Pulmonary artery endothelial cell (primary cell): ENCODE measurements at regions not wholly inside any gene's neighbourhood (a gene's known extent, or its start where the extent isn't known, plus 50 kb on each side); places are given as distances from the start of the nearest gene placed in this dataset.
"Not testable (repeated sequence)": the region's sequence is repeated elsewhere in the genome, so short reads cannot be mapped to it uniquely, and the experiment has no call there.

ENCODE experiments used
- DNase-seq: peaks from one replicate; pipeline ENCODE4 v3.0.0-alpha.2; 2011; ENCODE audit warnings: low read depth, low spot score

DNA sequence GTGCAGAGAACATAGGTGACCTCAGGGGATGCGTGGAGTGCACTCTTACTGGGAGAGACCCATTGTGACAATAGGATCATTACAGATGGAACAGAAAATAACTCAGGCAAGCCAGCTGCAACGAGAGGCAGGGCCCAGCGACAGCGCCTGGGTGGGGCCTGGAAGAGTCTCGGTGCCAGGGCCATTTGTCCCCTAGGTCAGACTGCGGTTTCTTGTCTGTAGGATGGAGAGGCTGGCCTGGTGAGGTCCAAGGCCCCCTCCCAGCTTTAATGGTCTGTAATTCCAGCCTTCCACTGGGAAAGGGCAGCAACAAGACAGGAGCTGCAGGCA lies 208.6 kb upstream of the APCDD1 start:
- no peak for DNase-seq

DNA sequence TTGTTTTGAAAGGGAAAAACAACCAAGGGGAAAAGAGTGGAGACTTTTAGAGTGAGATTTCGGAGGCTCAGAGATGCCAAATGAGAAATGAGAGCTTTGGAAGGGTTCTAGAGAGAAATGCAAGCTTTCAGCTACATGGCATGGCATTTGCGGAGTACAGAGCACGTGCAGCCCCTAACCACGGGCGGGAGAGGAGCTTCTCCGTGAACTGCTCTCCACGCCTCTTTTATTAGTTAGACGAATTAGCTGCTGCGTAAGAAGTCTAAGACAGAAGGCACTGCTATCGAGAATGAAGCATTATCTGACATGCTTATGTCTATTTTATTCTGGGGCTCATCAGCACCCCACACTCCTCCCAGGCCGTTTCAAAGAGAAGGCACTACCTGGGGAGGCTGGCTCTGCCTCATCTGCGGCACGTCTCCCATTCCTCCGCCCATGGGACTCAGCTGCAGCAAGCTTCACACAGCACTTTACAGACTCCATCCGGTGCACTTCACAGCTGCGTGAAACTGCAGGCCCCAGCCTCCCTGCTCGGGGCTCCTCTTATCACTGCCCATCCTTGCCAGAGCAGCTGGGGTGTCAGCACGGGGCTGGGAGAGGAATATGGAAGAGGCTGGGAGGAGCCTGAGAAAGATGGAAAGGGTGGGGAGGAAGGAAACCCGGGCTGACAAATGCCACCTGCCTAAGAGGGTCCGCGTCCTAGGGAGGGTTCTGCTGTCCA lies 207.3 kb upstream of the APCDD1 start:
- DNase-seq = no peak

DNA sequence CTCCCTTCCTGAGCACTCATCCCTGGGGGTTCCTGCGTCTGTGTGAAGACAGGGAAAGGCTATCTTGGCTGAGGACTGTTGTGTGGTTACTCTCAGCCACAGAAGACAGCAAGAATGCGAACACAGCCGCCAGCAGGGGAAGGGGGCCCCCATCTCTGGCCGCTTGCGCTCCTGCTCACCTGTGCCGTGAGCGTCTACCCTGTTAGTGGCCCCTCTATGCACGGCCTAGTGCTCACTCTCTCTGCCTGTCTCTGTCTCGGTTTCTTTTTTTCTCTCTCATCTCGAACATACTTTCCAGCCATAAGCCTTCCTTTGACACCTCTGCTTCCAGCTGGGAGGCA lies 206.7 kb upstream of the APCDD1 start:
- DNase-seq = no peak

DNA sequence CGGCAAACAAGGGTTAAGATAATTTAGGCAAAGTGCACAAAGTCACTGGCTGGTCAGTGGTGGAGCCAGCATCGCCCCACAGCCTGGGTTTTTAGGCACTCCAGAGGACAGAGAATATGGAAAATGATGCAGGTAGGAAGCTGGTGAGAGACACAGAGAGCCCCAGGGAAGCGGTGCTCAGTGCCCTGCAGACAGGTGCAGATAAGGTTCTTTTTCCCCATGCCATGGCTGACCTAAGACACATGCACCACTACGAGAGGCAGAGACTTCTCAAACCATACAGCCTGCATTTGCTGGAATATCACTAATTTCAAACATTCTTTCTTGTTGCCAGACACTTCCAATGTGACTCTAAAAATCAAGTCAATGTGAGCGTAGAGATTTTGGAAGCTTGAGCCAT lies 205.7 kb upstream of the APCDD1 start:
- DNase-seq = no peak

DNA sequence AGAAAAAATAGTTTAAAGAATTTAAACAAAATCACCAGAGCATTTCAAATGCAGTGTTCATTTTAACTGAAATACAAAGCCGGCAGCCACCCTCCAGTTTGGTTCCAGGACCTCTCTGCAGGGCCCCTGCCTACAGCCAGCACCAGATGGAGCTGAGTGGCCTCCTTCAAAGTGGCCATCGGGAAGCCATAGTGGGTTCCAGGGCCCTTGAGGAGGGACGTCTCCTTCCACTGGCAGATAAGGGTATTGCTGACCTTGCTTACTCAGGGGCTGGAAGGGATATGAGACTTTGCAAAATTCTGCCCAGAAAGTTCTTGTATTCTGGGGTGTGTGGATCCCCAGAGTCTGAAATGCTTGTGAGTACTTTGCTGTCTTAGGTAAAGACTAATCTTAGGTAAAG lies 205.2 kb upstream of the APCDD1 start:
- DNase-seq = no peak

DNA sequence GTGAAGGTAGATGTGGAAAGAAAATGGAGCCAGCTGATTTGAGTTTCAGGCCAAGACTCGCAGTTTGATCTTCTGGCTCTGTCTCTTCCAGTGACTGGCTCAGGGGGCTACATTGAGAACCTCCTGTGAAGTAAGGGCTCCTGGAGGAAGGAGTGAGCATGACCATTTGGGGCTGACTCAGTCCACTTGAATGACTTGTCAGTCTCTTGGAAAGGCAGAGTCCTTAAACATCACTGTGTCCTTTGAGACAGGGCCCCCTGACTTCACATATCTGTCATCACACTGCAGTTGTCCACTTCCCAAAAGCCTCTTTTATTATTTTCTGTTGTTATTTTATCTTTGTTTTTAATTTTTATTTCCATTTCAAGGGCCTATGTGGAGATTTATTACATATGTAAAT lies 204.6 kb upstream of the APCDD1 start:
- no peak for DNase-seq

DNA sequence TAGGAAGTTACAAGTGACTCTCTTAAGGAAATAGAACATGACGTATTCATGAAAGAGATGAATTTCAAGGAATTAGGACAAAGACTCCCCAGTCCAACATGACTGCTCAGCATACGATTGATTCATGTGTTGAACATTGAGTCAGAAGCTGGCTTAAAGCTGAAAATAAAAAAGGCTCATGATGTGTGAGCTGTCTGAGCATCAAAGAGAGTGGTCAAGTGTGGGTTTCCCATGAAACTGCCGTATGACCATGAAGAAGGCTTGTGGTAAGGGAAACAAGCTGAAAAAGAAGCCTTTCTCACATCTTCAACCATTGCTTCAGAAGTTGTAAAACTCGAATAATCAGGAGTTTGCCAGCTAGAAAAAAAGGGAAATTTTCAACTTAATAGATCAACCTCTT lies 201.9 kb upstream of the APCDD1 start:
- DNase-seq = no peak

DNA sequence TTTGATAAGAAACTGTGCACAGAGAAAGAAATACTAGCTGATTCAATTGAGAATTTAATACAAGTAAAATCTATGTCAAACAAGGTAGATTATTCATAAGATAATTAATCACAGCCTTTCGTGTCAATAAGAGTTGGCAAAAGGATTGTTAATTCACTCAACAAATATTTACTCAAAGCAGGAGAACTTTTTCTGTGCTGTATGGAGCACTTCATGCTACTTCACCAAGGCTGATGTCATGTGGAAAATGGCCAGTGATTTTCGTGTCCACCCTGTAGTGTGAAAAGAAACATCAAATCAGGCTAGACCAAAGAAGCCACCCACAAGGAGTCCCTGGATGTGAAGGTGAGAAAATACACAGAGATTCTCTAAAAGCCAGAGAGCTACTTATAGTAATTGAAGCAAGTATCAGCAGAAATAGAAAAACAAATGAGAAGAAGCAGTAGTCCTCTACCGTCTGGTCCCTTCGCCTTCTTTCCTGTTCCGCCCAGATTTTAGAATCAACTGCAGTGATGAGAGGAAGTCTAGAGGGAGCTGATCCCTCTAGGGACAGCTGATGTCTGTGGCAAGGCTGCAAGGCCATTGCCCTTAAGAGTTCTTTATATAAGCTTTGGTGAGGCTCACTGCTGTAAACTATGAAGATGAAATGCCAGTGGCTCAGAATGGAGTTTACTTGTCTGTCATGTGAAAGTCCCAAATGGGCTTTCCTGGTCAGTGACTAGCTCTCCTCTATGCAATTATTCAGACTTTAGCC lies 201.3 kb upstream of the APCDD1 start:
- DNase-seq = no peak

DNA sequence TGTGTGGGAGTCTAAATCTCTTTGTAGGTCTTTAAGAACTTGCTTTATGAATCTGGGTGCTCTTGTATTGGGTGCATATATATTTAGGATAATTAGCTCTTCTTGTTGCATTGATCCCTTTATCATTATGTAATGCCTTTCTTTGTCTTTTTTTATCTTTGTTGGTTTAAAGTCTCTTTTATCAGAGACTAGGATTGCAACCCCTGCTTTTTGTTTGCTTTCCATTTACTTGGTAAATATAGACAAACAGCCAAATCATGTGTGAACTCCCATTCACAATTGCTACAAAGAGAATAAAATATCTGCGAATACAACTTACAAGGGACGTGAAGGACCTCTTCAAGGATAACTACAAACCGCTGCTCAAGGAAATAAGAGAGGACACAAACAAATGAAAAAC lies 198.2 kb upstream of the APCDD1 start:
- DNase-seq = not testable (repeated sequence)

DNA sequence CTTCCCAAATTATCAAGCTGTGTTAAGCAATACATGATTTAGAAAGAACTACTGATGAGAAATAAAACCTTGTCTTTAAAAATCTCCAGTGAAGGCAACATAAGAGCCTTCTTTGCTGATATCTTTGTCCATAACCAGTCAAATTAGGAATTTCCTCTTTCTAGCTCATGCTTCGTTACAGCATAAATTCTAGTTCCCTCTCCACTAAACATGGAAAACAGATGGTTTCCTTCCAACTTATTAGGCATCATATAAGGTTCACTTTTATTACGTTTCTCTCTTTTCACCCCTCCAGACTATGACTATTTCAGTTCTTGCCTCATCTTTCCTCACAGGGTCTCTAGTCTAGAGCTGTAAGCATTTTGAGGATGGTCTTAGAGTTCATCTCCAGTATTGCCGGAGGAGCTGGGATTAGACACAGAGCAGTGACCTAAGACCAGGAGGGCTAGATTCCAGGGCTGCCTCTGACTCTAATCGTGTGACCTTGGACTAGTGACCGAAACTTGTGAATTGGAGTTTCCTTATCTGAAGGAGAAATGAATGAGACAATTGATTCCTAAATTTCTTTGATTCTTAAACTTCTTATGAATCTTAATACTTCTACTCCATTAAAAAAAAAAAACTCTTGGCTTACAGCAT lies 195.5 kb upstream of the APCDD1 start:
- DNase-seq = no peak

DNA sequence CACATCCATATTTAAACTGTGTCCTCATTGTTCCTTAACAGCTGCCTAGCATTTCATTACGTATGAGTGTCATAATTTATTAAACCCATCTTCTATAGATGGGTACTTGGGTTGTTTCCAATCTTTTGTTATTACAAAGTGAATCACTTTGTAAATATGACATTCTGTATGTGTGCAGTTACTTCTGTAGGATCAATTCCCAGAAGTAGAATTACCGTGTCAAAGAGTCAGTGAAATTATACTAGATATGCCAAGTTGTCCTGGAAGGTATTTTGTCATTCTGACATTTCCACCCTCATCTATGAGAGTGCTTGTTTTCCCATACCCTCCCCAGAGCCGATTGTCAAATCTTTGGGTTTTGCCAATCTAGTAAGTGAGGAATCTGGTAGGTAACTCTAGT lies 194.5 kb upstream of the APCDD1 start:
- DNase-seq = no peak

DNA sequence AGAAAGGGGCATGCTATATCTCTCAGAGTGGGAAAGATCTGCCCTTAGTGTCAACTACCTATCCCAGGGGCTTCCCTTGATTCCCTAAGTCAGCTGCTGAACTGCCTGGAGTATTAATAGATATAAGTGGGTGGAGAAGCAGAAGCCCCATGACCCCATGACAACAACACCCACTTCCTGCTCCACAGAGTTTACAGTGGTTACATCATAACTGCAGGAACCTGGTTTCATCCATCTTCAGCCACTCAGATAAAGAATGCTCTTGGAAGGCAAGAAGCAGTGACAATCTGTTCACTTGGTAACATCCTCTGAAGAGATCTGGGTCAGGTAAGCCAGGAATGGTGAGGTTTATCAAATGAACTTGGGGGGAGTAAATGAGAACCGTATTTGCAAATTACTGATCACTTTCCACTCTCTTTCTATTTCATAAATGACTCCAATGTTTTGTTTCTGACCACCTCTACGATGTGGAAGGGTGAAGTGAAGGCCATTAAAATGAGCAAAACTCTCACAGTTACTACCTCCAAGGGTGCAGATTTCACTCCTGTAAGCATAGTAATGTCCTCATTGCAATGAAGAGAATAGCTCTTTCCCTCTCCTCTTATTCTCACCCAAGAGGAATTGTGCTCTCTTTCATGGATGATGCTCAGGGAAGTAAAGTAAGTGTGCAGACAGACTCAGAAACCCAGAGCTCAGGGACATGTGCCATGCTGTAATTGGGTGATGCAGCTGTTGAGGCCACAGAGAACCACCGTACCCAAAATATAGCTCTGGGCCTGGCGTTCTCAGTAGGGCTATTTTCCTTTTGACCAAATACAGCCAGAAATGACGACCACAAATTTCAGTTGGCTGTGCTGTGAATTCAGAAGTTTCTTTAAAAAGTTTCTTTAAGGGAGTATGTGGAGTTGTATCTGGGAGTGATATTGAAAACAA lies 192.8 kb upstream of the APCDD1 start:
- no peak for DNase-seq

DNA sequence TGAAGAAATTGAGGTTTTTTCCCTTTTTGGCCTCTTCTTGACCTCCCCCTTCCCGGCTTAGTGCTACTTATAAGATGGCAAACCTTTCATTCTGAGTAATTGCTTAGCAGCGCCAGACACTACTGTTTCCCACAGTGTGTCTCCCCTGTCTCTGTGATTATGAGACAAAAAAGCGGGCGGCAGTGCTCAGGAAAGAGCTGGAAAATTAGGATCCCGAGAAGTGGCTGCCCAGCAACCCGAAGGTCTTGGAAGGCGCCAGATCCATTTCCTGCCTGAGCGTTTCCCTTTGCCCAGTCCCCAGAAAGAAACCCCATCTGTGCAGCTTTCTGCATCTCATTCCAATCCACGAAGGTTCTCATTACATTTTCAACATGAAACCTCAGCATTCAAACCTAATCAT lies 191.9 kb upstream of the APCDD1 start:
- no peak for DNase-seq

DNA sequence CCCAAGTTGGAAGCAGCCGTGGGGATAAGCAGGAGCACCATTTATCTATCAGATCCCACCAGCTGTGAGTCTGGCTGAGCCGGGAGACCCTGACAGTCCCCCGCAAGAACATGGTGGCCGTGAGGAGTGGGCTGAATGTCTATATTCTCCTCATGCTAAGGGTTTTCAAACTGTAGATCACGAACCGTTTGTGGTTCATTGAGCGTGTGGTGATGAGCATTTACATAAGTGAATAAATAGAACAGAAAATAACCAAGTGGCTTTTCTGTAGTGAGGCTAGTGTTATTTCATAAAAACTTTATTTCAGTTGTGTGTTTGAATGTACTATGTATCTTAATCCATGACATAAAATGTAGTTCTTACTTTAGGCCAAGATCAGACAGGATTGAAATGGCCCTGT lies 190.2 kb upstream of the APCDD1 start:
- DNase-seq = no peak

DNA sequence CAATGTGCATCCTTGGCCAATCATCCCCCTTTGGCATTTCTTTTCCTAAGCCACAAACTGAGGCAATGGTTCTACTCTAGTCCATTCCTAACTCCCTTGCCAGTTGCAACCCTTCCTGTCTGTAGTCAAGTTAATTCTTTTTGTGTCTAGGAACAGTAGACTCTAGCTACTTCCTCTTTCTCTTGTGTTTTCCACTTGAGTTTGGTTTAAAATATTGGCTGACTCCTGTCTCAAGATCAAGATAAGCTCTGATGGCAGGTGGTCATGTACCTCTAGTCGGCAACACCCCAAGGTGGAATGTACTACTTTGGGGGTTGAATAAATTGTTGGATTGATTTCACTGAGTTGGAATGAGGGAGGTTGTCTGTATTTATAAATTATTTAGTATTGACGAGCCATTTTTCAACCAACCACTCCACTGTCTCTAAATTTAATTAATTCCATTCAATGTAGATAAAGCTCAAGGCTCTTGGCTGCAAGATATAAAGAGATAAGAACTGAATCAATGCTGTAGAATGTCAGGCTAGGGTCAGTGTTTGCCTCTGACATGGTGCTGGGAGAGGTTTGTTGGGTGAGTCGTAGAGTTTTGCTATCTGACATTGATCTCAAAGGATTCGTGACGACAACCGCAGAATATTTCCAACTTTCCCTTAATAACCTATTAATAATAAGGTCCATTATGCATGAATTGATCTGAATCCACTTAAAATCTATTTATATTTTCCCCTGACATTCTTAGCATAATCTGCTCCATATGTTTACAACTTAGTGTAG lies 188.7 kb upstream of the APCDD1 start:
- no peak for DNase-seq

DNA sequence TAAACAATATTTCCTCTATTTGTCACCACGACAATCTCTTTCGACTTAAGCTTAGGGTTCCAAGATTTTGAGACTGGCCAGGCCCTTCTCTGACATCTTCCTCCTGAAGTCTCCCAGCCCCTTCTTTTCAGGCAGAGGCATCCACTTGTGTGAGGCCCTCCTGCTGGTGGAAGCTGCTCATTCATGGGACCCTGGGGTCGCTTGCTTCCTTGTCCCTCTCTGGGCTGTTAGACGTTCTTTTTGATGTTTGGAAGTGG lies 188.2 kb upstream of the APCDD1 start:
- no peak for DNase-seq

DNA sequence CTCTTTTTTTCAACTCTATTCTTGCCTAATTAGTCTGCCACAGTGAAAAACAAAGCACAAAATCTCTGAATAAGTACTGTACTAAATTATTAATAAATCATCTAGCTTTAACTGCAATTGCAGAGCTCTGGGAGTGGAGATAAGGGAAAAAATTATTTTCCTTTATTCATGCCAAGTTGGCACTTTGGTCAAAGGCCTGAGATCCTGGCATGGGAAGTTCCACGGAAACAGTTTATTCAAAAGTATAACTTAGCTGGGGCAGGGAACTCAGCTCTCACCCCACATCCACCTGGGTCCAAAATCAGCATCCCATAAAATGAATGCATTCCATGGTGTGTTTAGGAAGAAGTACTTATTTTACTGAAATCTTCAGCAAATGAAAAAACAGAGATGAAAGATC lies 185.2 kb upstream of the APCDD1 start:
- peak; percentile 17 for DNase-seq

DNA sequence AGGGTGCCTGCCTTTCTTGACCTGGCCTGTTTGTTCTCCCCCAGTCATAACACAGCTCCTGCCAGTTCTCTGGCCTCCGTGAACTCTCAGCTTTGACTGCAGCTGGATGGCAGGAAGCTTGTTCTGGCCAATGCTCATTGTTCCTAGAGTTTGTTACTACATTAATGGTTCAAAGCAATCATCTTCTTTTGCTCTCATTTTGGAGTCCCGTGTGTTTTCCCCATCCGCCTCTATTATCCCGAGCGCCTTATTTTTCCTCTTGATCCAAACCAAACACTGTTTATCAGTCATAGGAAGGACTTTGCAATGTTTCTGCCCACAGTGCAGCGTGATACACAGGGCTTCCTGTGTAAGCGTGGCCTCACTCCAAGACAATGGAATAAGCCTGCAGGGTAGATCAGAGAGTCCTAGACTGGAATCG lies 184.3 kb upstream of the APCDD1 start:
- DNase-seq = peak; percentile 92

DNA sequence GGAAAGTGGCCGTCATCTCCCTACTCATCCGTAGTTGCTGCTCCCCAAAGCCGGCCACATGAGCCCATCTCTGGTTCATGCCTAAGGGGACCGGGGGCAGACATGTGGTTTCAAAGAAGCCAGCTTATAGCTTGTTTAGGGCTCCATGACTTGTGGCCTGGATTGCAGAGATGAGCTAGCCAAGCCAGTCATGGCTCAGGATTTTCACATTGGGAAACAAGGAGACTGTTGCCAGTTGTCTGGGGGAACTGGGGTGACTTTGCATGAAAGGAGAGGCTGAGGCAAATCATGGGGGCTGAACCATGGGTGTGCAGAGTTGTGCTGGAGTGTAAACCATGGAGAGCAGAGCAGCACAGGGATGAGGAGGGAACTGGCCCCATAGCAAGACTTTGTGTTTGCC lies 183.0 kb upstream of the APCDD1 start:
- DNase-seq = no peak

DNA sequence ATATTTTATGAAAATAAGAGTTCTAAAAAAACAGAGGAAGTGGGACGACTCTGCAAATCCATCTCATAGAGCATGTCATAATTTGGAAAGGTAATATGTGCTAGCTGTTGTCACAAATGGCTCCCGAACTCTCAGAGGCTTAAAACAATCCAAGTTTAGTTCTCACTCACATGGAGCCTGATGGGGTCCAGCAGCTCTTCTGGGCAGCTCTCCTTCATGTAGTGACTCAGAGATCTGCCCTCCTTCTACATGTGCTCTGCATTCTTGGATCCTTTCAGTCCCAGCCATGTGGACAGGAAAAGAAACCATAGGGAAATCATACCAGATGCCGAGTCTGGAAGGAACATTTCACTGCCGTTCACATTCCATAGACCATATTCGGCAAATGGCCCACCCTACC lies 180.1 kb upstream of the APCDD1 start:
- DNase-seq = no peak

DNA sequence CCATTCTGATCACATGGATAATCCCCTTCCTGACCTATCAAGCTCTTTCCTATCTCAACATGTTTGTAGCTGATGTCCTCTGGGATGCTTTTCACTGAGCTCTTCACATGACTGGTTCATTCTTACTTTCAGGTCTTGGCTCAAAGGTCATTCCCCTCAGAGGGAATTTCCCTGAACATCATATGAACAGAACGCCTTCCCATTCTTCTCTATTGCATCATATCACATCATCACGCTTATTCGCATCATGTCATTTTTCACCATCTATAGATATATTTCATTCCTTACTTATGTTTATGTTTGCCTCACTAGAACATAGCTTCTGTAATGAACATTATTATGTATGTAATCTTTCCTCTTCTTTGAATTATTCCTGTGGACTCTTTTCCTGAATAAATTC lies 178.9 kb upstream of the APCDD1 start:
- no peak for DNase-seq
